Fibroblast of lung (primary cell): ENCODE measurements at regions not wholly inside any gene's neighbourhood (a gene's known extent, or its start where the extent isn't known, plus 50 kb on each side); places are given as distances from the start of the nearest gene placed in this dataset.

Source experiments
- DNase-seq, 2 donors: peaks; one replicate each; pipeline versions ENCODE4 v3.0.0 to v3.0.0-alpha.2; 2010; ENCODE audit warnings: low read depth in 2 of 2
- H2AFZ ChIP-seq: 2 replicates; pipeline ENCODE4 v1.5.1; 2012; ENCODE audit warnings: low read length, control low read depth, inconsistent platforms
- H3K27ac ChIP-seq: 2 replicates; pipeline ENCODE4 v1.5.1; 2011; ENCODE audit warnings: low read length, control low read depth; ENCODE audit not compliant: insufficient read depth
- H3K27me3 ChIP-seq: 2 replicates; pipeline ENCODE4 v1.5.1; 2011; ENCODE audit warnings: mild to moderate bottlenecking, low read length; ENCODE audit not compliant: control insufficient read depth, insufficient read depth
- H3K36me3 ChIP-seq: 2 replicates; pipeline ENCODE4 v1.5.1; 2011; ENCODE audit warnings: low read length; ENCODE audit not compliant: control insufficient read depth, insufficient read depth
- H3K4me1 ChIP-seq: 2 replicates; pipeline ENCODE4 v1.5.1; 2011; ENCODE audit warnings: low read length; ENCODE audit not compliant: control insufficient read depth, insufficient read depth; ENCODE audit errors: extremely low read depth
- H3K4me2 ChIP-seq: 2 replicates; pipeline ENCODE4 v1.5.1; 2011; ENCODE audit warnings: low read length, control low read depth; ENCODE audit not compliant: insufficient read depth; ENCODE audit errors: extremely low read depth
- H3K4me3 ChIP-seq, 4 experiments: fragments of 200-600 bp in 1 of 4; sonication (generic) in 1 of 4; replicated peaks in 1 of 4; 2 replicates each; pipeline ENCODE4 v1.5.1; 2011 to 2016; ENCODE audit warnings: low read length in 4 of 4, low read depth in 3 of 4, mild to moderate bottlenecking in 3 of 4, control low read depth in 2 of 4, inconsistent platforms in 1 of 4, mixed read lengths in 1 of 4; ENCODE audit not compliant: insufficient read depth in 1 of 4; ENCODE audit errors: control extremely low read depth in 1 of 4
- H3K79me2 ChIP-seq: 2 replicates; pipeline ENCODE4 v1.5.1; 2012; ENCODE audit warnings: mild to moderate bottlenecking, low read length, inconsistent platforms; ENCODE audit not compliant: control insufficient read depth, insufficient read depth
- H3K9ac ChIP-seq: 2 replicates; pipeline ENCODE4 v1.5.1; 2011; ENCODE audit warnings: mild to moderate bottlenecking, low read length, control low read depth; ENCODE audit not compliant: insufficient read depth
- H3K9me3 ChIP-seq: 2 replicates; pipeline ENCODE4 v1.5.1; 2012; ENCODE audit warnings: low read depth, low read length; ENCODE audit not compliant: control insufficient read depth, insufficient read depth
- H4K20me1 ChIP-seq: 2 replicates; pipeline ENCODE4 v1.5.1; 2011; ENCODE audit warnings: low read length; ENCODE audit not compliant: control insufficient read depth, insufficient read depth; ENCODE audit errors: extremely low read depth
- CTCF ChIP-seq, 2 donors: IDR thresholded peaks in 1 of 2; conservative IDR thresholded peaks in 1 of 2; 1 replicate in 1 of 2; 2 replicates in 1 of 2; pipeline ENCODE4 v1.5.1; 2011 to 2012; ENCODE audit warnings: low read length in 2 of 2, control low read depth in 1 of 2, inconsistent platforms in 1 of 2, low read depth in 1 of 2, mild to moderate bottlenecking in 1 of 2
- EZH2 ChIP-seq: IDR thresholded peaks from 2 replicates; pipeline ENCODE4 v1.5.1; 2012; ENCODE audit warnings: low read length, control low read depth, mild to moderate bottlenecking; ENCODE audit errors: missing control alignments

- DNase-seq = no peak
- Histone ChIP-seq H4K20me1 (no peaks in the 10 kb centered on the region), H2AFZ (no peak overlapping the region), H3K9me3 (no peaks in the 10 kb centered on the region), H3K4me3 (no peak overlapping the region), H3K27ac (no peak overlapping the region), H3K36me3 (no peaks in the 10 kb centered on the region), H3K79me2 (no peaks in the 10 kb centered on the region), H3K9ac (no peak overlapping the region), H3K27me3 (no peaks in the 10 kb centered on the region), H3K4me1 (no peaks in the 10 kb centered on the region), H3K4me2 (no peak overlapping the region)
- TF ChIP-seq EZH2 (no peak), CTCF (conservative IDR thresholded peaks at IDR 0.05 in 1 of 2, IDR thresholded peaks at IDR 0.05 in 1 of 2; ENCODE audit: low read depth in 1 of 2, low read length in 2 of 2) (no peak)
Observed at GRCh38 chr5:89996890-89997289, 412.7 kb downstream of the CETN3 start.

- no peak overlapping the region for H2AFZ ChIP-seq
- TF ChIP-seq EZH2 (no peak), CTCF (conservative IDR thresholded peaks at IDR 0.05 in 1 of 2, IDR thresholded peaks at IDR 0.05 in 1 of 2; ENCODE audit: low read depth in 1 of 2, low read length in 2 of 2) (no peak)
Observed at GRCh38 chr5:89996335-89996734, 413.2 kb downstream of the CETN3 start.

GRCh38 chr5:89994266-89994665 lies 415.3 kb downstream of the CETN3 start:
- TF ChIP-seq EZH2 = no peak
- no peak for TF ChIP-seq CTCF (conservative IDR thresholded peaks at IDR 0.05 in 1 of 2, IDR thresholded peaks at IDR 0.05 in 1 of 2; ENCODE audit: low read depth in 1 of 2, low read length in 2 of 2)
- Histone ChIP-seq H3K9me3 (no peaks in the 10 kb centered on the region), H3K79me2 (no peaks in the 10 kb centered on the region), H3K4me1 (no peaks in the 10 kb centered on the region), H3K4me2 (no peak overlapping the region), H3K27me3 (no peaks in the 10 kb centered on the region), H2AFZ (no peak overlapping the region), H3K27ac (no peak overlapping the region), H3K4me3 (no peak overlapping the region), H3K9ac (no peak overlapping the region), H3K36me3 (no peaks in the 10 kb centered on the region), H4K20me1 (no peaks in the 10 kb centered on the region)
- DNase-seq = peak in 1 of 2 donors; percentile 2

More at GRCh38 chr5:89996335-89996734, 413.2 kb downstream of the CETN3 start:
- Histone ChIP-seq H3K36me3 (no peaks in the 10 kb centered on the region), H3K27me3 (no peaks in the 10 kb centered on the region), H3K27ac (no peak overlapping the region), H3K79me2 (no peaks in the 10 kb centered on the region), H4K20me1 (no peaks in the 10 kb centered on the region), H3K4me3 (no peak overlapping the region), H3K9ac (no peak overlapping the region), H3K9me3 (no peaks in the 10 kb centered on the region), H3K4me2 (no peak overlapping the region), H3K4me1 (no peaks in the 10 kb centered on the region)
- DNase-seq = no peak
